RWPE2 (cell line): ENCODE measurements at regions not wholly inside any gene's neighbourhood (a gene's known extent, or its start where the extent isn't known, plus 50 kb on each side); places are given as distances from the start of the nearest gene placed in this dataset.

ENCODE experiments used
- ATAC-seq: fragments of 200-7000 bp; cut with Tn5 transposase; 3 replicates; pipeline ENCODE4 v1.9.1; 2021; ENCODE audit warnings: low read depth
- DNase-seq: peaks from one replicate; pipeline ENCODE4 v3.0.0-alpha.2; 2020; ENCODE audit warnings: low spot score
- H3K27ac ChIP-seq: fragments of 450-650 bp; 2 replicates; pipeline ENCODE4 v1.5.1; 2017; ENCODE audit warnings: mild to moderate bottlenecking; ENCODE audit not compliant: poor library complexity, severe bottlenecking
- H3K27me3 ChIP-seq: fragments of 250-450 bp; sonication (Bioruptor Pico); 2 replicates; pipeline ENCODE4 v1.5.1; 2021; ENCODE audit warnings: mild to moderate bottlenecking, moderate library complexity; ENCODE audit not compliant: insufficient read depth, poor library complexity, severe bottlenecking
- H3K36me3 ChIP-seq: fragments of 250-450 bp; sonication (Bioruptor Pico); 2 replicates; pipeline ENCODE4 v1.5.1; 2020; ENCODE audit warnings: low read depth, mild to moderate bottlenecking, moderate library complexity
- H3K4me1 ChIP-seq: fragments of 250-450 bp; sonication (Bioruptor Pico); 2 replicates; pipeline ENCODE4 v1.5.1; 2021; ENCODE audit warnings: mild to moderate bottlenecking, moderate library complexity; ENCODE audit not compliant: insufficient read depth, poor library complexity, severe bottlenecking
- H3K4me3 ChIP-seq: fragments of 250-450 bp; sonication (Bioruptor Pico); 2 replicates; pipeline ENCODE4 v1.5.1; 2021; ENCODE audit warnings: mild to moderate bottlenecking, moderate library complexity; ENCODE audit not compliant: severe bottlenecking
- H3K9me3 ChIP-seq: fragments of 250-450 bp; sonication (Bioruptor Pico); 2 replicates; pipeline ENCODE4 v1.5.1; 2021; ENCODE audit warnings: mild to moderate bottlenecking, moderate library complexity; ENCODE audit not compliant: severe bottlenecking
- CTCF ChIP-seq: fragments of 450-650 bp; IDR thresholded peaks from one replicate; pipeline ENCODE4 v1.5.1; 2017; ENCODE audit warnings: mild to moderate bottlenecking, moderate library complexity; ENCODE audit not compliant: poor library complexity, severe bottlenecking

DNA sequence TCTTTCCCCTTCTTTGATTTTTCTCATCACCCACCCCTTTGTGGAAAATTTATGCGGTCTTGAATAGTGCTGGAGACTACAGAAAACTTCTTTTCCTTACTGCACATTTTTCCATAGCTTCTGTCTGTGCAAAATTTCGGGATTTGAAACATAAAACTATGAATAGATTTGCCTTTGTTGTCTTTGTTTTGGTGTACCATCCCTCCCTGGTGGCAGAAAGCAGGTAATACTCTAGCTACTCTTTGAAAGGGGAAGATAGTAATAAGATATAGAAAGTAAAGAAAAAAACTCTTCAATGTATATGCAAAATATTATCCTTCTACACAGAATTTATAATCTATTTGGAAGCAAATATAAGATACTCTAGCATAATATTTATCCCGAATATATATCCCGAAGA is 79.1 kb upstream of the LMO3 start:
- Histone ChIP-seq H3K27me3 (no peaks in the 10 kb centered on the region), H3K36me3 (no peaks in the 10 kb centered on the region), H3K4me3 (no peak overlapping the region), H3K4me1 (no peaks in the 10 kb centered on the region), H3K9me3 (no peaks in the 10 kb centered on the region), H3K27ac (no peak overlapping the region)
- ATAC-seq: no peak
- peak; percentile 29 for TF ChIP-seq CTCF
- no peak for DNase-seq

DNA sequence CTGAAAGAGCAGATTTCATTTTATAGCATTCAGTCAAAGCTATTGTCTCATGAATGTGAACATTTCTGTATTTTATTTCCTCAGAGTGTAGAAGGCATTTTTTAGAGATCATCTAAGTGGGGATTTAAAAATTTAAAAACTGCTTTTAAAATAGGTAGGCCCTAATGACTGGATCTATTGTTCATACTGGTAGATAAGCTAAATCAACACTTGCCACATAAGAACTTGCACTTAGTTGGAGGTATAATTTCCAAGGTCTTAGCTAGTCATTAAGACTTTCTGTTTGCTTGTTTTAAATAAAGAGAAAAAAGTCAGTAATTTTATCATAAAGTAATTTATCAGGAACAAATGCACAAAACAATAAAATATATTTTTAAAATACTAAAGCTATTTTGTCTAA is 75.2 kb upstream of the LMO3 start:
- TF ChIP-seq CTCF: no peak
- no peaks in the 10 kb centered on the region for H3K36me3 ChIP-seq
- H3K27me3 ChIP-seq: no peaks in the 10 kb centered on the region
- no peaks in the 10 kb centered on the region for H3K9me3 ChIP-seq
- ATAC-seq: no peak
- DNase-seq: no peak
- H3K4me3 ChIP-seq: no peak overlapping the region
- no peak overlapping the region for H3K27ac ChIP-seq
- H3K4me1 ChIP-seq: no peaks in the 10 kb centered on the region

DNA sequence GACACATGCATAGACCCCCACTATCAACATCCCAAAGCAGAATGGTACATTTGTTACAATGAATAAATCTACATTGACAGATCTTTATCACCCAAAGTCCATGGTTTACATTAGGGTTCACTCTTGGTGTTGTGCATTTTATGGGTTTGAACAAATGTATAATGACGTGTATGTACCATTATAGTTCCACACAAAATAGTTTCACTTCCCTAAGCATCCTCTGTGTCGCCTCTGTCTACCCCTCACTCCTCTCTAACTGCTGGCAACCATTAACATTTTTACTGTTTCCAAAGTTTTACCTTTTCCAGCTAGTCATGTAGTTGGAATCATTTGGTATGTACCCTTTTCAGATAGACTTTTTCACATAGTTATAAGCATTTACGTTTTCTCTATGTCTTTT is 69.5 kb upstream of the LMO3 start:
- no peaks in the 10 kb centered on the region for H3K36me3 ChIP-seq
- DNase-seq: no peak
- no peak for TF ChIP-seq CTCF

DNA sequence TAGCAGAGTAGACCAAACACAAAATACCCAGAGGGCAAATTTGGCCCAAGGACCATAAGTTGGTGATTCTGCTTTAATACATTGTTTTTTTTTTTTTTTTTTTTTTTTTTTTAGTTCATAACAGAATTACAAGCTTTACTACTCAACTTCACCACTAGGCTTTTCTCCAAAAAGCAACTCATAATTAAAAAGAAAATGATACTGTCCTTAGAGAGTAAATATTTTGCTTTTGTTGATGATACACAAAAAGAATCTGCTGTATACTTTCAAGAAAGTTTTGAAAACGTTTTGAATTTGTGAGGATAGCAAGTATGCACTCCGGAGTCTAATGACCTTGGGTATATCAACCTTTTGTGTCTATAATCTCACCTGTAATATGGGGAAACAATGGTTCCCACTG is 68.9 kb upstream of the LMO3 start:
- Histone ChIP-seq H3K9me3 (no peaks in the 10 kb centered on the region), H3K27ac (no peak overlapping the region), H3K27me3 (no peaks in the 10 kb centered on the region), H3K4me1 (no peaks in the 10 kb centered on the region), H3K4me3 (no peak overlapping the region), H3K36me3 (no peaks in the 10 kb centered on the region)
- ATAC-seq (no peak), DNase-seq (no peak)
- no peak for TF ChIP-seq CTCF

More for the DNA sequence above, 69.5 kb upstream of the LMO3 start:
- H3K27me3 ChIP-seq: no peaks in the 10 kb centered on the region
- H3K9me3 ChIP-seq: no peaks in the 10 kb centered on the region
- H3K4me3 ChIP-seq: no peak overlapping the region
- H3K4me1 ChIP-seq: no peaks in the 10 kb centered on the region
- H3K27ac ChIP-seq: no peak overlapping the region
- no peak for ATAC-seq

GRCh38 chr12:16670456-16671050 is 64.6 kb upstream of the LMO3 start:
- Histone ChIP-seq H3K27ac (no peak overlapping the region), H3K9me3 (no peaks in the 10 kb centered on the region), H3K27me3 (no peaks in the 10 kb centered on the region), H3K4me3 (no peak overlapping the region), H3K4me1 (no peaks in the 10 kb centered on the region), H3K36me3 (no peaks in the 10 kb centered on the region)
- no peak for ATAC-seq
- no peak for DNase-seq
- TF ChIP-seq CTCF: no peak
